ENCODE measurements at regions not wholly inside any gene's neighbourhood (a gene's known extent, or its start where the extent isn't known, plus 50 kb on each side); places are given as distances from the start of the nearest gene placed in this dataset.
A peak's percentile ranks its signal among the peaks of the same experiment; 100 is the strongest.

DNA sequence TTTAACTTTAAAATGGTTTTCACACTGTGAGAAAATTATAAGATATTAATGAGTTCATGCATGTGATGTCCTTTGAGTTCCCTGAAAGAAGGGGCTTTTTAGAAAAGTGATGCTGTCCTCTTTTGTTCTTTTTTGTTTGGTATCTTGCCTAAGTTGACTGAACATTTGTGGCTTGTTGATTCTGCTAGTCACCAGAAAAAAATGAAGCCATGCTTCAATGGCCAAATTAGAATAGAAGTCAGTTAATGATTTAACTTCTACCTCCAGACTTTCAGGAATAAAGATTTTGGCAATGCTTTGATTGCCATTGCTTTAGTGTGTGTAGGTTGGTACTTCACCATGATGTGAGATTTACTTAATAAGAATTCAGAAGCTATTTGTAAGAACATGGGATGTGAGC, 260.6 kb upstream of the NECTIN3 start:
- peak; percentile 55 for DNase-seq (ENCODE audit: low read depth)
- H3K4me3 ChIP-seq (ENCODE audit: low read length): no peak overlapping the region
- TF ChIP-seq, protein P1, sequence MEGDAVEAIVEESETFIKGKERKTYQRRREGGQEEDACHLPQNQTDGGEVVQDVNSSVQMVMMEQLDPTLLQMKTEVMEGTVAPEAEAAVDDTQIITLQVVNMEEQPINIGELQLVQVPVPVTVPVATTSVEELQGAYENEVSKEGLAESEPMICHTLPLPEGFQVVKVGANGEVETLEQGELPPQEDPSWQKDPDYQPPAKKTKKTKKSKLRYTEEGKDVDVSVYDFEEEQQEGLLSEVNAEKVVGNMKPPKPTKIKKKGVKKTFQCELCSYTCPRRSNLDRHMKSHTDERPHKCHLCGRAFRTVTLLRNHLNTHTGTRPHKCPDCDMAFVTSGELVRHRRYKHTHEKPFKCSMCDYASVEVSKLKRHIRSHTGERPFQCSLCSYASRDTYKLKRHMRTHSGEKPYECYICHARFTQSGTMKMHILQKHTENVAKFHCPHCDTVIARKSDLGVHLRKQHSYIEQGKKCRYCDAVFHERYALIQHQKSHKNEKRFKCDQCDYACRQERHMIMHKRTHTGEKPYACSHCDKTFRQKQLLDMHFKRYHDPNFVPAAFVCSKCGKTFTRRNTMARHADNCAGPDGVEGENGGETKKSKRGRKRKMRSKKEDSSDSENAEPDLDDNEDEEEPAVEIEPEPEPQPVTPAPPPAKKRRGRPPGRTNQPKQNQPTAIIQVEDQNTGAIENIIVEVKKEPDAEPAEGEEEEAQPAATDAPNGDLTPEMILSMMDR (conservative IDR thresholded peaks at IDR 0.05; ENCODE audit: low read depth, low read length): no peak

DNA sequence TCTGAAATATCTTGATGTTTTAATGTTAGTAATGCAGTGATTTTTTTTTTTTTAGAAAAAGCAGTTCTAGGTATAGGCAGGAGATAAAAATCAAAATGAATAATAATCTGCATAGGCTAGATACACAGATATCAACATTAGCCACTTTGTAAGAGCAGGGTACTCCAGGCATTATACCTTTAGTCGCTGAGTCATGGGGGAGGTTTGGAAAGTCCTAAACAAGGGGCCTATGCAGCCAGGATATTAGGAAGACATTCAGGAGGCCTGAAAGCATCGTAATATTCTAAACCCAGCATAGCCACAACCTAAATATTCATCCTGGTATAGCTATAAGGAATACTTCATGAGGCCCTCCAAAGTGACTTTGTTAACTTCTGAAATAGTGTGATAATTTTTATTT, 258.1 kb upstream of the NECTIN3 start:
- DNase-seq (ENCODE audit: low read depth): no peak
- TF ChIP-seq, protein P1 (conservative IDR thresholded peaks at IDR 0.05; ENCODE audit: low read depth, low read length): no peak
- no peak overlapping the region for H3K4me3 ChIP-seq (ENCODE audit: low read length)

DNA sequence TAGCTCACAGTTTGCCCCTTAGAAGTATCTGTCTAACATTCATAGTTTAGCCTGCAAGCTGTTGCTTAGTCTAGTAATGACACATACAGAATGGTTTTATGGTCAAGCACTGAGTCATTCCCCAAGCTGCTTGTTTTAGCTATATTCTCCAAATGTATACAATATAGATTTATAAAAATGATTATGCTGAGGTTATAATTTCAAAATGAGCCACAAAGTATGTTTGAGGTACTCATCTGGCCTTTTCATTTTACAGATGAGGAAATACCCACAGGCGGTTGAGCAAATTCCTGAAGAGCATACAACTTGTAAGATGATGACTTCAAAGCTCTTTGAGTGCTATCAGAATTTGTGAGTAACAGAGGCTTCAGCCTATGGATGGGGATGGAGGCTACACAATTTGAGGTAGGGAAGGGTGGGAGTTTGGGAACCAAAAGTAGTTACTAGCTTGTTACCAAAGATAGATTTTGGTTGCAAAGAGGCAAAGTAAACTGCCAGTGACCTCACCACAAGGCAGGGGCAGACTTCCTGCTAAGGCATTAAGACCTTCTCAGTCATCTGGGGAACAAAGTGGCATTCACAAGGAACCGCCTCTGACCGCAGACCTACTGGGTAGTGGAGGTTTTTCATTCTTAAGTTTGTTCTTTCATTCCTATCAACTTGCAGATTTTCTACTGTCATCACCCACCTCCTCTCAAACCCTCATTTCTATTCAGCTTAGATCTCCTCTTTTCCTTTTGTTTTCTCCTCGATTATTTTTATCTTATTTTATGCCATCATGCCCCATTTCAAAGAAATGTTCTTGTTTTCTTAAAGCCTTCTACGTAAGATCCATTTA, 257.2 kb upstream of the NECTIN3 start:
- DNase-seq (ENCODE audit: low read depth): no peak
- H3K4me3 ChIP-seq (ENCODE audit: low read length): no peak overlapping the region
- TF ChIP-seq, protein P1 (conservative IDR thresholded peaks at IDR 0.05; ENCODE audit: low read depth, low read length): no peak

DNA sequence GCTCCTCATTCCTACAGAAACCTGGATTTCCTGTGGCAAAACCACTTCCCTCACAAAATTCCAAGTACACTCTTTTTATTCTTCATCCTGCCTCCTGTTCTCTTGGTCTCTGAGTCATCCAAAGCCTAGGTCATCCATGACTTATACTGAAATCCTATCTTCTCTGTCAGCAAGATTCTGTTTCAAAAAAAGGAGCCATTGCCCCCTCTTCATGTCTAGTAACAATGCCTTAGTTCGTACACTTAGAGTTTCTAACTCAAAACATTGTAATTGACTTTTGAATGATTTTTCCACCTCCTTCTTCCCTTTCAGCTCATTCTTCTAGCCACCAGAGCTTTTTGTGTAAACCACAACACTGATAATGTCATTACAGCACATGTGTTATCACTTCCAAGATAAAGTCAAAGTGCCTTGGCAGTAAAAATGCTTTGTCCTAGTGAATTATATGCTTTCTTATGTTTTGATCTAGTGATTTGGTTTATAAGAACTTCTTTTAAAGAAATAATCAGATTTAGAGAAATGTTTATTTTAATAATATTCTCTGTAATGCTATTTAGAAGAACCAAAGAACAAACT, 256.5 kb upstream of the NECTIN3 start:
- H3K4me3 ChIP-seq (ENCODE audit: low read length): no peak overlapping the region
- no peak for DNase-seq (ENCODE audit: low read depth)
- TF ChIP-seq, protein P1 (conservative IDR thresholded peaks at IDR 0.05; ENCODE audit: low read depth, low read length): no peak

DNA sequence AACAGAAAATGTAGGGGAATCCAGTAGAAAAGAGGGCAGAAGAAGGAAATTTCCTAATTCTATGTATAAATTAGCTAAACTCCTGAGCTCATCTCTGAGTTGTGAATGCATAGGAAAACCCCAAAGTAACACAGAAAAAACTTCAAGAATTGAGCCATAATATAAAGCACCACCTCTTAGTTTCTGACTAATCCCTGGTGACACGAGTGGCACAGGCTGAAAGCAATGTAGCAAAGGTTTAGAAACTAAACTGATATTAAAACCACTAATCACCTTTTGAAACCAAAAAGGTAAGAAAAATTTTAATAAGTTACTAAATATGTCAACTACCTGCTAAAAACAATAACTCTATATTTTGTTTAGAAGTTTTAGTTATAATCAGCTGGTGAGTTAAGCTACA, 255.6 kb upstream of the NECTIN3 start:
- H3K4me3 ChIP-seq (ENCODE audit: low read length): no peak overlapping the region
- TF ChIP-seq, protein P1 (conservative IDR thresholded peaks at IDR 0.05; ENCODE audit: low read depth, low read length): no peak
- DNase-seq (ENCODE audit: low read depth): no peak

DNA sequence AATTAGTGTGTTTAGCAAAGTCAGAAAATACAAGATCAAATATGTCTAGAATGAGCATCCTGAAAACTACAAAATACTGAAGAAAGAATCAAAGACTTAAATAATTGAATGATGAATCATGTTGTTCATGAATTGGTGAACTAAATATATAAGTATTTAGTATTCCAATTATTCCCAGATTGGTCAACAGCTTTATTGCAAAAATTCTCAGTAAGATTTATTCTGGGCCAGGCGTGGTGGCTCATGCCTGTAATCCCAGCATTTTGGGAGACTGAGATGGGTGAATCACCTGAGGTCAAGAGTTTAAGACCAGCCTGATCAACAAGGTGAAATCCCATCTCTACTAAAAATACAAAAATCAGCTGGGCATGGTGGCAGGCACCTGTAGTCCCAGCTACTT, 250.0 kb upstream of the NECTIN3 start:
- TF ChIP-seq, protein P1 (conservative IDR thresholded peaks at IDR 0.05; ENCODE audit: low read depth, low read length): no peak
- no peak overlapping the region for H3K4me3 ChIP-seq (ENCODE audit: low read length)
- DNase-seq (ENCODE audit: low read depth): no peak

DNA sequence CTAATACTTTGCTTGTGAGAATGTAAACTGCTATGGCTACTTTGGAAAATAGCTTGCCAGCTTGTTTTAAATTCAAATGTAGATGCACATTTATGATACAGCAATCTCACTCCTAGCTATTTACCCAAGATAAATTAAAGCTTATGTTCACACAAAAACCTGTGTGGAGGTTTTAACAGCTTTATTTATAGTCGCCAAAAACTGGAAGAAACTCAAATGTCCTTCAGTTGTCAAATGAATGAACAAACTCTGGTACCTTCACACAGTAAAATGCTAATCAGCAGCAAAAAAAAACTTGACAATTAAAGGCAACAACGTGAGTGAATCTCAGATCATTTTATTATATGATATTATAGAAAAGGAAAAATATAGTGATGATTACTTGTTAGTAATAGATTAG, 248.6 kb upstream of the NECTIN3 start:
- H3K4me3 ChIP-seq (ENCODE audit: low read length): no peak overlapping the region
- TF ChIP-seq, protein P1 (conservative IDR thresholded peaks at IDR 0.05; ENCODE audit: low read depth, low read length): no peak
- DNase-seq (ENCODE audit: low read depth): no peak
